ENCODE measurements at regions not wholly inside any gene's neighbourhood (a gene's known extent, or its start where the extent isn't known, plus 50 kb on each side); places are given as distances from the start of the nearest gene placed in this dataset.
"Not testable (repeated sequence)": the region's sequence is repeated elsewhere in the genome, so short reads cannot be mapped to it uniquely, and the experiment has no call there.

GRCh38 chr13:34162544-34162933, 344.6 kb downstream of the RFC3 start:
- no peaks in the 10 kb centered on the region for H3K4me1 Mint-ChIP-seq
- no peak for DNase-seq
- no peak for ATAC-seq
- no peaks in the 10 kb centered on the region for H3K9me3 ChIP-seq (ENCODE audit: control insufficient read depth, low read length, poor library complexity, severe bottlenecking)
- H3K27ac Mint-ChIP-seq: no peak overlapping the region
- peaks cover 5% of the 10 kb centered on the region for H3K27me3 Mint-ChIP-seq
- H3K36me3 Mint-ChIP-seq (ENCODE audit: low read depth): no peaks in the 10 kb centered on the region
- H3K4me3 Mint-ChIP-seq: no peak overlapping the region

GRCh38 chr13:34164582-34164981, 346.6 kb downstream of the RFC3 start:
- H3K4me1 Mint-ChIP-seq: no peaks in the 10 kb centered on the region
- no peak for DNase-seq
- no peak overlapping the region for H3K4me3 Mint-ChIP-seq
- H3K27me3 Mint-ChIP-seq: peaks cover 5% of the 10 kb centered on the region
- ATAC-seq: no peak
- H3K27ac Mint-ChIP-seq: no peak overlapping the region
- H3K9me3 ChIP-seq (ENCODE audit: control insufficient read depth, low read length, poor library complexity, severe bottlenecking): no peaks in the 10 kb centered on the region
- H3K36me3 Mint-ChIP-seq (ENCODE audit: low read depth): no peaks in the 10 kb centered on the region

- no peaks in the 10 kb centered on the region for H3K9me3 ChIP-seq (ENCODE audit: control insufficient read depth, low read length, poor library complexity, severe bottlenecking)
- H3K36me3 Mint-ChIP-seq (ENCODE audit: low read depth): no peaks in the 10 kb centered on the region
- peaks cover 5% of the 10 kb centered on the region for H3K27me3 Mint-ChIP-seq
- DNase-seq (no peak), ATAC-seq (no peak)
- H3K4me1 Mint-ChIP-seq: no peaks in the 10 kb centered on the region
- H3K27ac Mint-ChIP-seq: no peak overlapping the region
- H3K4me3 Mint-ChIP-seq: no peak overlapping the region
Observed at GRCh38 chr13:34165158-34165557, 347.2 kb downstream of the RFC3 start.

GRCh38 chr13:34166406-34166805, 348.5 kb downstream of the RFC3 start:
- no peaks in the 10 kb centered on the region for H3K9me3 ChIP-seq (ENCODE audit: control insufficient read depth, low read length, poor library complexity, severe bottlenecking)
- Mint-ChIP-seq H3K4me3 (no peak overlapping the region), H3K27ac (no peak overlapping the region)

GRCh38 chr13:34167347-34167746, 349.4 kb downstream of the RFC3 start:
- no peaks in the 10 kb centered on the region for H3K9me3 ChIP-seq (ENCODE audit: control insufficient read depth, low read length, poor library complexity, severe bottlenecking)
- Mint-ChIP-seq H3K36me3 (ENCODE audit: low read depth) (no peaks in the 10 kb centered on the region), H3K27ac (no peak overlapping the region), H3K4me3 (no peak overlapping the region), H3K4me1 (no peaks in the 10 kb centered on the region), H3K27me3 (no peaks in the 10 kb centered on the region)
- ATAC-seq (no peak), DNase-seq (no peak)

More at GRCh38 chr13:34166406-34166805, 348.5 kb downstream of the RFC3 start:
- no peaks in the 10 kb centered on the region for H3K36me3 Mint-ChIP-seq (ENCODE audit: low read depth)
- H3K4me1 Mint-ChIP-seq: no peaks in the 10 kb centered on the region
- H3K27me3 Mint-ChIP-seq: no peaks in the 10 kb centered on the region
- ATAC-seq (no peak), DNase-seq (no peak)

GRCh38 chr13:34172048-34172447, 354.1 kb downstream of the RFC3 start:
- no peaks in the 10 kb centered on the region for H3K36me3 Mint-ChIP-seq (ENCODE audit: low read depth)
- DNase-seq (no peak), ATAC-seq (no peak)
- H3K27ac Mint-ChIP-seq: no peak overlapping the region
- H3K4me3 Mint-ChIP-seq: no peak overlapping the region
- peaks cover 5% of the 10 kb centered on the region for H3K27me3 Mint-ChIP-seq
- H3K4me1 Mint-ChIP-seq: no peaks in the 10 kb centered on the region
- no peaks in the 10 kb centered on the region for H3K9me3 ChIP-seq (ENCODE audit: control insufficient read depth, low read length, poor library complexity, severe bottlenecking)

- H3K9me3 ChIP-seq (ENCODE audit: control insufficient read depth, low read length, poor library complexity, severe bottlenecking): no peaks in the 10 kb centered on the region
- Mint-ChIP-seq H3K36me3 (ENCODE audit: low read depth) (no peaks in the 10 kb centered on the region), H3K4me3 (no peak overlapping the region), H3K27me3 (peaks cover 5% of the 10 kb centered on the region), H3K4me1 (no peaks in the 10 kb centered on the region), H3K27ac (no peak overlapping the region)
- DNase-seq: no peak
- no peak for ATAC-seq
Observed at GRCh38 chr13:34174671-34175145, 356.8 kb downstream of the RFC3 start.

- H3K9me3 ChIP-seq (ENCODE audit: control insufficient read depth, low read length, poor library complexity, severe bottlenecking): no peaks in the 10 kb centered on the region
- H3K4me1 Mint-ChIP-seq: no peaks in the 10 kb centered on the region
- H3K4me3 Mint-ChIP-seq: no peak overlapping the region
- H3K27me3 Mint-ChIP-seq: peaks cover 5% of the 10 kb centered on the region
- no peak for DNase-seq
- no peak for ATAC-seq
- no peaks in the 10 kb centered on the region for H3K36me3 Mint-ChIP-seq (ENCODE audit: low read depth)
- no peak overlapping the region for H3K27ac Mint-ChIP-seq
Observed at GRCh38 chr13:34175551-34175950, 357.6 kb downstream of the RFC3 start.

- H3K27ac Mint-ChIP-seq: no peak overlapping the region
- H3K27me3 Mint-ChIP-seq: peaks cover 5% of the 10 kb centered on the region
- no peaks in the 10 kb centered on the region for H3K9me3 ChIP-seq (ENCODE audit: control insufficient read depth, low read length, poor library complexity, severe bottlenecking)
- no peaks in the 10 kb centered on the region for H3K4me1 Mint-ChIP-seq
- no peak overlapping the region for H3K4me3 Mint-ChIP-seq
- H3K36me3 Mint-ChIP-seq (ENCODE audit: low read depth): no peaks in the 10 kb centered on the region
- DNase-seq (no peak), ATAC-seq (no peak)
Observed at GRCh38 chr13:34176633-34177032, 358.7 kb downstream of the RFC3 start.

GRCh38 chr13:34179481-34179880, 361.5 kb downstream of the RFC3 start:
- no peak for ATAC-seq
- peaks cover 5% of the 10 kb centered on the region for H3K27me3 Mint-ChIP-seq
- H3K4me3 Mint-ChIP-seq: no peak overlapping the region
- DNase-seq: no peak
- no peaks in the 10 kb centered on the region for H3K4me1 Mint-ChIP-seq
- H3K27ac Mint-ChIP-seq: no peak overlapping the region
- H3K36me3 Mint-ChIP-seq (ENCODE audit: low read depth): no peaks in the 10 kb centered on the region
- no peaks in the 10 kb centered on the region for H3K9me3 ChIP-seq (ENCODE audit: control insufficient read depth, low read length, poor library complexity, severe bottlenecking)

GRCh38 chr13:34179927-34180326, 362.0 kb downstream of the RFC3 start:
- Mint-ChIP-seq H3K36me3 (ENCODE audit: low read depth) (no peaks in the 10 kb centered on the region), H3K4me3 (no peak overlapping the region), H3K27ac (no peak overlapping the region), H3K4me1 (no peaks in the 10 kb centered on the region), H3K27me3 (peaks cover 5% of the 10 kb centered on the region)
- DNase-seq (no peak), ATAC-seq (no peak)
- no peaks in the 10 kb centered on the region for H3K9me3 ChIP-seq (ENCODE audit: control insufficient read depth, low read length, poor library complexity, severe bottlenecking)

GRCh38 chr13:34181256-34181655, 363.3 kb downstream of the RFC3 start:
- ATAC-seq; DNase-seq; H3K9me3 ChIP-seq (ENCODE audit: control insufficient read depth, low read length, poor library complexity, severe bottlenecking); H3K27ac Mint-ChIP-seq; H3K27me3 Mint-ChIP-seq; H3K36me3 Mint-ChIP-seq (ENCODE audit: low read depth); H3K4me1 Mint-ChIP-seq; H3K4me3 Mint-ChIP-seq: not testable (repeated sequence)

- no peaks in the 10 kb centered on the region for H3K9me3 ChIP-seq (ENCODE audit: control insufficient read depth, low read length, poor library complexity, severe bottlenecking)
- H3K4me3 Mint-ChIP-seq: no peak overlapping the region
- no peaks in the 10 kb centered on the region for H3K27me3 Mint-ChIP-seq
- H3K27ac Mint-ChIP-seq: no peak overlapping the region
- no peaks in the 10 kb centered on the region for H3K4me1 Mint-ChIP-seq
- ATAC-seq (no peak), DNase-seq (no peak)
- H3K36me3 Mint-ChIP-seq (ENCODE audit: low read depth): no peaks in the 10 kb centered on the region
Observed at GRCh38 chr13:34189946-34190345, 372.0 kb downstream of the RFC3 start.

- Mint-ChIP-seq H3K27me3 (no peaks in the 10 kb centered on the region), H3K36me3 (ENCODE audit: low read depth) (no peaks in the 10 kb centered on the region), H3K4me1 (no peaks in the 10 kb centered on the region), H3K4me3 (no peak overlapping the region), H3K27ac (no peak overlapping the region)
- DNase-seq: no peak
- H3K9me3 ChIP-seq (ENCODE audit: control insufficient read depth, low read length, poor library complexity, severe bottlenecking): no peaks in the 10 kb centered on the region
- no peak for ATAC-seq
Observed at GRCh38 chr13:34201050-34201913, 383.3 kb downstream of the RFC3 start.

Measured in T-helper 17 cell (primary cell).